Keratinocyte (primary cell): ENCODE measurements at regions not wholly inside any gene's neighbourhood (a gene's known extent, or its start where the extent isn't known, plus 50 kb on each side); places are given as distances from the start of the nearest gene placed in this dataset.

Experiments
- DNase-seq: peaks from one replicate; pipeline ENCODE4 v3.0.0-alpha.2; 2011; ENCODE audit warnings: low read depth, missing footprints, low spot score
- FAIRE-seq: peaks from 2 replicates; lab custom pipeline; 2011; peaks lifted over from hg19 to GRCh38; lab: Jason Lieb, UNC
- H2AFZ ChIP-seq: 2 replicates; pipeline ENCODE4 v1.6.0; 2012; ENCODE audit warnings: low read length, control low read depth, inconsistent platforms; ENCODE audit not compliant: control insufficient read depth
- H3K27ac ChIP-seq: 2 replicates; pipeline ENCODE4 v1.5.1; 2011; ENCODE audit warnings: low read length; ENCODE audit not compliant: control insufficient read depth, insufficient read depth
- H3K27me3 ChIP-seq: 3 replicates; pipeline ENCODE4 v1.6.0; 2011; ENCODE audit warnings: low read length; ENCODE audit not compliant: control insufficient read depth, insufficient read depth; ENCODE audit errors: extremely low read depth
- H3K36me3 ChIP-seq, 2 experiments: 2 replicates in 1 of 2; 3 replicates in 1 of 2; pipeline ENCODE4 v1.5.1; 2011; ENCODE audit warnings: low read length in 2 of 2, mild to moderate bottlenecking in 1 of 2; ENCODE audit not compliant: control insufficient read depth in 2 of 2, insufficient read depth in 2 of 2; ENCODE audit errors: extremely low read depth in 1 of 2
- H3K4me1 ChIP-seq: 3 replicates; pipeline ENCODE4 v1.5.1; 2011; ENCODE audit warnings: low read length; ENCODE audit not compliant: control insufficient read depth, insufficient read depth; ENCODE audit errors: extremely low read depth
- H3K4me2 ChIP-seq: 3 replicates; pipeline ENCODE4 v1.6.0; 2011; ENCODE audit warnings: low read depth, low read length; ENCODE audit not compliant: control insufficient read depth, insufficient read depth; ENCODE audit errors: extremely low read depth
- H3K4me3 ChIP-seq, 3 experiments: fragments of 200-600 bp in 1 of 3; sonication (generic) in 1 of 3; 2 replicates in 2 of 3; 3 replicates in 1 of 3; pipeline ENCODE4 v1.5.1; 2011 to 2016; ENCODE audit warnings: low read length in 3 of 3, mild to moderate bottlenecking in 3 of 3, control low read depth in 2 of 3, inconsistent platforms in 1 of 3, low read depth in 1 of 3, mixed read lengths in 1 of 3, mixed run types in 1 of 3, moderate library complexity in 1 of 3; ENCODE audit not compliant: control insufficient read depth in 2 of 3, insufficient read depth in 2 of 3; ENCODE audit errors: extremely low read depth in 1 of 3
- H3K79me2 ChIP-seq: 2 replicates; pipeline ENCODE4 v1.6.0; 2012; ENCODE audit warnings: low read length; ENCODE audit not compliant: control insufficient read depth, insufficient read depth
- H3K9ac ChIP-seq: 3 replicates; pipeline ENCODE4 v1.6.0; 2011; ENCODE audit warnings: low read length; ENCODE audit not compliant: control insufficient read depth, insufficient read depth; ENCODE audit errors: extremely low read depth
- H3K9me1 ChIP-seq: 3 replicates; pipeline ENCODE4 v1.6.0; 2011; ENCODE audit warnings: low read length; ENCODE audit not compliant: control insufficient read depth, insufficient read depth; ENCODE audit errors: extremely low read depth
- H3K9me3 ChIP-seq: 2 replicates; pipeline ENCODE4 v1.5.1; 2012; ENCODE audit warnings: low read depth, low read length; ENCODE audit not compliant: control insufficient read depth
- H4K20me1 ChIP-seq: 3 replicates; pipeline ENCODE4 v1.6.0; 2011; ENCODE audit warnings: low read length; ENCODE audit not compliant: control insufficient read depth, insufficient read depth; ENCODE audit errors: extremely low read depth
- EZH2 ChIP-seq: IDR thresholded peaks from one replicate; pipeline ENCODE4 v1.6.1; 2012; ENCODE audit warnings: inconsistent platforms, mild to moderate bottlenecking, low read length, moderate library complexity
- dilution Hi-C: fragments of 300-500 bp; cut with MboI; formaldehyde crosslinking; loops from one replicate; pipeline ENCODE4 v1.7.0; 2020; ENCODE audit warnings: low sequenced_read_pairs; ENCODE audit not compliant: extremely low pct_ligation_motif_present
- TF ChIP-seq, protein P1 (sequence below), 3 experiments: IDR thresholded peaks in 1 of 3; conservative IDR thresholded peaks in 1 of 3; optimal IDR thresholded peaks in 1 of 3; 2 replicates in 2 of 3; 3 replicates in 1 of 3; pipeline versions ENCODE3 to v1.5.1; 2011; ENCODE audit warnings: low read length in 3 of 3, mild to moderate bottlenecking in 3 of 3, moderate library complexity in 2 of 3, control low read depth in 1 of 3, inconsistent platforms in 1 of 3; ENCODE audit not compliant: insufficient read depth in 2 of 3; ENCODE audit errors: extremely low read depth in 1 of 3

- H3K36me3 ChIP-seq = no peaks in the 10 kb centered on the region
- H3K79me2 ChIP-seq = no peaks in the 10 kb centered on the region
- H4K20me1 ChIP-seq = no peaks in the 10 kb centered on the region
- H3K9ac ChIP-seq = no peak overlapping the region
- DNase-seq (no peak), FAIRE-seq (no peak)
- peaks cover 18% of the 10 kb centered on the region for H3K27me3 ChIP-seq
- no peak overlapping the region for H2AFZ ChIP-seq
- no peaks in the 10 kb centered on the region for H3K9me3 ChIP-seq
- TF ChIP-seq EZH2 = no peak
- TF ChIP-seq, protein P1, sequence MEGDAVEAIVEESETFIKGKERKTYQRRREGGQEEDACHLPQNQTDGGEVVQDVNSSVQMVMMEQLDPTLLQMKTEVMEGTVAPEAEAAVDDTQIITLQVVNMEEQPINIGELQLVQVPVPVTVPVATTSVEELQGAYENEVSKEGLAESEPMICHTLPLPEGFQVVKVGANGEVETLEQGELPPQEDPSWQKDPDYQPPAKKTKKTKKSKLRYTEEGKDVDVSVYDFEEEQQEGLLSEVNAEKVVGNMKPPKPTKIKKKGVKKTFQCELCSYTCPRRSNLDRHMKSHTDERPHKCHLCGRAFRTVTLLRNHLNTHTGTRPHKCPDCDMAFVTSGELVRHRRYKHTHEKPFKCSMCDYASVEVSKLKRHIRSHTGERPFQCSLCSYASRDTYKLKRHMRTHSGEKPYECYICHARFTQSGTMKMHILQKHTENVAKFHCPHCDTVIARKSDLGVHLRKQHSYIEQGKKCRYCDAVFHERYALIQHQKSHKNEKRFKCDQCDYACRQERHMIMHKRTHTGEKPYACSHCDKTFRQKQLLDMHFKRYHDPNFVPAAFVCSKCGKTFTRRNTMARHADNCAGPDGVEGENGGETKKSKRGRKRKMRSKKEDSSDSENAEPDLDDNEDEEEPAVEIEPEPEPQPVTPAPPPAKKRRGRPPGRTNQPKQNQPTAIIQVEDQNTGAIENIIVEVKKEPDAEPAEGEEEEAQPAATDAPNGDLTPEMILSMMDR (optimal IDR thresholded peaks at IDR 0.05 in 1 of 3, IDR thresholded peaks at IDR 0.05 in 1 of 3, conservative IDR thresholded peaks at IDR 0.05 in 1 of 3; ENCODE audit: extremely low read depth in 1 of 3, insufficient read depth in 2 of 3, low read length in 3 of 3) = no peak
- no peaks in the 10 kb centered on the region for H3K4me1 ChIP-seq
- dilution Hi-C loops = no loop called here
- no peaks in the 10 kb centered on the region for H3K9me1 ChIP-seq
- H3K4me2 ChIP-seq = no peak overlapping the region
- H3K27ac ChIP-seq = no peak overlapping the region
- no peak overlapping the region for H3K4me3 ChIP-seq
Observed at GRCh38 chr2:238567996-238568395, 141.3 kb downstream of the ASB1 start.

GRCh38 chr2:238568455-238569440 lies 142.0 kb downstream of the ASB1 start:
- H3K4me2 ChIP-seq = no peak overlapping the region
- TF ChIP-seq, protein P1 (optimal IDR thresholded peaks at IDR 0.05 in 1 of 3, IDR thresholded peaks at IDR 0.05 in 1 of 3, conservative IDR thresholded peaks at IDR 0.05 in 1 of 3; ENCODE audit: extremely low read depth in 1 of 3, insufficient read depth in 2 of 3, low read length in 3 of 3) = no peak
- TF ChIP-seq EZH2 = no peak
- H3K9ac ChIP-seq = no peak overlapping the region
- H3K4me1 ChIP-seq = no peaks in the 10 kb centered on the region
- H3K27me3 ChIP-seq = peaks cover 16% of the 10 kb centered on the region
- no peaks in the 10 kb centered on the region for H3K9me1 ChIP-seq
- no peaks in the 10 kb centered on the region for H3K36me3 ChIP-seq
- H3K79me2 ChIP-seq = no peaks in the 10 kb centered on the region
- H3K27ac ChIP-seq = no peak overlapping the region
- FAIRE-seq = no peak
- no peak overlapping the region for H3K4me3 ChIP-seq
- H4K20me1 ChIP-seq = no peaks in the 10 kb centered on the region
- no peak for DNase-seq
- dilution Hi-C loops = no loop called here
- H2AFZ ChIP-seq = no peak overlapping the region
- no peaks in the 10 kb centered on the region for H3K9me3 ChIP-seq
